Hepatocyte (in vitro differentiated cells): ENCODE measurements at regions not wholly inside any gene's neighbourhood (a gene's known extent, or its start where the extent isn't known, plus 50 kb on each side); places are given as distances from the start of the nearest gene placed in this dataset.

Source experiments
- DNase-seq: peaks from one replicate; pipeline ENCODE4 v3.0.0-alpha.2; 2016; ENCODE audit warnings: low spot score
- H2AFZ ChIP-seq: fragments of 200-600 bp; sonication (generic); 2 replicates; pipeline ENCODE4 v1.6.0; 2016; ENCODE audit warnings: antibody characterized with exemption, mild to moderate bottlenecking
- H3K27ac ChIP-seq: fragments of 200-600 bp; sonication (generic); 2 replicates; pipeline ENCODE4 v1.5.1; 2016; ENCODE audit warnings: mild to moderate bottlenecking
- H3K27me3 ChIP-seq: fragments of 200-600 bp; sonication (generic); 2 replicates; pipeline ENCODE4 v1.6.1; 2016
- H3K36me3 ChIP-seq: fragments of 200-600 bp; sonication (generic); replicated peaks from 2 replicates; pipeline ENCODE4 v1.5.1; 2016; ENCODE audit warnings: low read depth; ENCODE audit not compliant: insufficient read depth
- H3K4me1 ChIP-seq: fragments of 200-600 bp; sonication (generic); 2 replicates; pipeline ENCODE4 v1.5.1; 2016; ENCODE audit warnings: mild to moderate bottlenecking, moderate library complexity; ENCODE audit not compliant: insufficient read depth
- H3K4me2 ChIP-seq: fragments of 200-600 bp; sonication (generic); 2 replicates; pipeline ENCODE4 v1.6.0; 2016
- H3K4me3 ChIP-seq: fragments of 200-600 bp; sonication (generic); 2 replicates; pipeline ENCODE4 v1.5.1; 2016; ENCODE audit warnings: mild to moderate bottlenecking
- H3K79me2 ChIP-seq: fragments of 200-600 bp; sonication (generic); 2 replicates; pipeline ENCODE4 v1.6.0; 2017; ENCODE audit warnings: mild to moderate bottlenecking
- H3K9me2 ChIP-seq: fragments of 200-600 bp; sonication (generic); replicated peaks from 2 replicates; pipeline ENCODE4 v1.6.0; 2017; ENCODE audit warnings: mild to moderate bottlenecking; ENCODE audit not compliant: insufficient read depth
- H3K9me3 ChIP-seq: fragments of 200-600 bp; sonication (generic); 2 replicates; pipeline ENCODE4 v1.5.1; 2016; ENCODE audit warnings: low read depth, mild to moderate bottlenecking
- H4K20me1 ChIP-seq: fragments of 200-600 bp; sonication (generic); 2 replicates; pipeline ENCODE4 v1.6.0; 2016; ENCODE audit warnings: mild to moderate bottlenecking; ENCODE audit not compliant: insufficient read depth, poor library complexity, severe bottlenecking
- EZH2 ChIP-seq: fragments of 200-600 bp; sonication (generic); IDR thresholded peaks from 2 replicates; pipeline ENCODE4 v1.6.1; 2016; ENCODE audit warnings: antibody characterized with exemption, mild to moderate bottlenecking, borderline replicate concordance
- EZH2phosphoT487 ChIP-seq: fragments of 200-600 bp; sonication (generic); IDR thresholded peaks from one replicate; pipeline ENCODE4 v1.6.1; 2018; ENCODE audit warnings: antibody characterized with exemption, mild to moderate bottlenecking, low read depth, moderate library complexity; ENCODE audit not compliant: unreplicated experiment, severe bottlenecking
- WGBS: methylation state at CpG from one replicate; pipeline ENCODE4 v1.1.6; 2016; ENCODE audit warnings: low lambda C conversion rate; ENCODE audit errors: missing lambda C conversion rate; 5-methylcytosine and 5-hydroxymethylcytosine counted together
- TF ChIP-seq, protein P1 (sequence below): fragments of 200-600 bp; sonication (generic); IDR thresholded peaks from 2 replicates; pipeline ENCODE4 v1.5.1; 2016; ENCODE audit warnings: antibody characterized with exemption, mild to moderate bottlenecking; ENCODE audit not compliant: poor library complexity

DNA sequence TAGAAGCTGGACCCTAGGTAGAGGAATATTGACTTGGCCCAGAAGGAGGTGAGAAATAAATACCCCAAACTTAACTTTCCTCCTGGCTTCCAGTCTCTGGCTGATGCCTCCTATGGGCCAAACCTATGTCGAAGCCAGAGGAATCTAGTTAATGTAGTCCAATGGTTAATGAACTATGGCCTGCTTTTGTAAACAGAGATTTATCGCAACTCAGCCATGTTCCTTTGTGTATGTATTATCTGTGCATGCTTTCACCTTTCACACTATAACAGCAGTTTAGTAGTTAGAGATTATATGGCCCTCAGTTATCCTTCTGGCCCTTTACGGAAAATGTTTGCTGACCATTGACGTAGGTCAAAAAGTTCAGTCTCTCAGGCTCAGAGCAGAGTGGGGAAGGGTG, 67.3 kb upstream of the BARD1 start:
- peaks cover 4% of the 10 kb centered on the region for H3K4me1 ChIP-seq
- peak; percentile 11 for DNase-seq
- peak overlapping the region; percentile 3 for H3K4me2 ChIP-seq
- no peaks in the 10 kb centered on the region for H3K9me3 ChIP-seq
- H3K9me2 ChIP-seq: no peaks in the 10 kb centered on the region
- H2AFZ ChIP-seq: peak overlapping the region; percentile 29
- no peaks in the 10 kb centered on the region for H3K36me3 ChIP-seq
- no peaks in the 10 kb centered on the region for H3K27me3 ChIP-seq
- H3K27ac ChIP-seq: peak overlapping the region; percentile 17
- H3K4me3 ChIP-seq: no peak overlapping the region
- TF ChIP-seq, protein P1, sequence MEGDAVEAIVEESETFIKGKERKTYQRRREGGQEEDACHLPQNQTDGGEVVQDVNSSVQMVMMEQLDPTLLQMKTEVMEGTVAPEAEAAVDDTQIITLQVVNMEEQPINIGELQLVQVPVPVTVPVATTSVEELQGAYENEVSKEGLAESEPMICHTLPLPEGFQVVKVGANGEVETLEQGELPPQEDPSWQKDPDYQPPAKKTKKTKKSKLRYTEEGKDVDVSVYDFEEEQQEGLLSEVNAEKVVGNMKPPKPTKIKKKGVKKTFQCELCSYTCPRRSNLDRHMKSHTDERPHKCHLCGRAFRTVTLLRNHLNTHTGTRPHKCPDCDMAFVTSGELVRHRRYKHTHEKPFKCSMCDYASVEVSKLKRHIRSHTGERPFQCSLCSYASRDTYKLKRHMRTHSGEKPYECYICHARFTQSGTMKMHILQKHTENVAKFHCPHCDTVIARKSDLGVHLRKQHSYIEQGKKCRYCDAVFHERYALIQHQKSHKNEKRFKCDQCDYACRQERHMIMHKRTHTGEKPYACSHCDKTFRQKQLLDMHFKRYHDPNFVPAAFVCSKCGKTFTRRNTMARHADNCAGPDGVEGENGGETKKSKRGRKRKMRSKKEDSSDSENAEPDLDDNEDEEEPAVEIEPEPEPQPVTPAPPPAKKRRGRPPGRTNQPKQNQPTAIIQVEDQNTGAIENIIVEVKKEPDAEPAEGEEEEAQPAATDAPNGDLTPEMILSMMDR: no peak
- no peak for TF ChIP-seq EZH2
- TF ChIP-seq EZH2phosphoT487: no peak
- no peaks in the 10 kb centered on the region for H3K79me2 ChIP-seq
- WGBS: 71% methylated on average over 4 of the region's 4 CpGs
- H4K20me1 ChIP-seq: no peaks in the 10 kb centered on the region

DNA sequence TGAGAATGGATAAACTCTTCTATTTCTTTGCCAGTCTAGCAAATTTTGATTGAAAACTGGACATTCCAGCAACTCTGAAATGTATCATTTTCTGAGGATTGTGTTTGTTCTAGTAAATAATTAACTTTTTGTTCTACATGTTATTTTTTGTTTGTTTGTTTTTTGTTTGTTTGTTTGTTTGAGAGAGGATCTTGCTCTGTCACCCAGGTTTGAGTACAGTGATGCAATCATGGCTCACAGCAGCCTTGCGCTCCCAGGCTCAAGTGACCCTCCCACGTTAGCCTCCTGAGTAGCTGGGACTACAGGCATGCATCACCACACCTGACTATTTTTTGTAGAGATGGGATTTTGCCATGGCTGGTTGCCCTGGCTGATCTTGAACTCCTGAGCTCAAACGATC, 65.2 kb upstream of the BARD1 start:
- TF ChIP-seq EZH2phosphoT487: no peak
- TF ChIP-seq EZH2: no peak
- TF ChIP-seq, protein P1: no peak
- WGBS: 80% methylated on average over 3 of the region's 3 CpGs

DNA sequence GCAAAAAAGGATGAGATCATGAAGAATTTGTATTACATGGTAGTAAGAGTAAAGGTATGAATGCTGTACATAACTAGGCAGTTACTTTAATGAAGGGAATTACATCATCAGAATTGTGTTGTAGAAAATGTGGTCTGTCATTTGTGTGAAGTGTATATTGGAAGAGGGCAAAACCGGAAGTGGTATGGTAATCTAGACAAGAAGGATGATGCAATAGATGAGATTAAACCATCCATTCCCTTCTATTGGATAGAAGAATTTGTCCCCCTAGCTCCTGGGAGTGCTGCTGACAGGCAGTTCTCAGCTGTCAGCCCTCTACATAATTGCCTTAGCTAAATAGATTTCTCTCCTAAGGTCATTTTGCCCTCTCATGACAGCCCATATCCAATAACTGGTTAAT, 55.9 kb upstream of the BARD1 start:
- Histone ChIP-seq H3K9me2 (no peaks in the 10 kb centered on the region), H3K4me1 (no peaks in the 10 kb centered on the region), H3K79me2 (no peaks in the 10 kb centered on the region), H3K27ac (no peak overlapping the region), H4K20me1 (no peaks in the 10 kb centered on the region), H3K36me3 (no peaks in the 10 kb centered on the region), H3K9me3 (no peaks in the 10 kb centered on the region), H3K4me3 (no peak overlapping the region), H2AFZ (no peak overlapping the region), H3K4me2 (no peak overlapping the region), H3K27me3 (no peaks in the 10 kb centered on the region)
- 89% methylated on average over 1 of the region's 1 CpG for WGBS
- TF ChIP-seq EZH2 (no peak), EZH2phosphoT487 (no peak)
- TF ChIP-seq, protein P1: no peak
- no peak for DNase-seq

More for the DNA sequence above, 65.2 kb upstream of the BARD1 start:
- DNase-seq: no peak
- Histone ChIP-seq H3K27ac (no peak overlapping the region), H3K4me3 (no peak overlapping the region), H3K4me2 (no peak overlapping the region), H4K20me1 (no peaks in the 10 kb centered on the region), H3K36me3 (no peaks in the 10 kb centered on the region), H2AFZ (no peak overlapping the region), H3K9me3 (no peaks in the 10 kb centered on the region), H3K79me2 (no peaks in the 10 kb centered on the region), H3K4me1 (peaks cover 4% of the 10 kb centered on the region), H3K27me3 (no peaks in the 10 kb centered on the region), H3K9me2 (no peaks in the 10 kb centered on the region)
